HG03039 (cell line): ENCODE measurements at regions not wholly inside any gene's neighbourhood (a gene's known extent, or its start where the extent isn't known, plus 50 kb on each side); places are given as distances from the start of the nearest gene placed in this dataset.
"Not testable (repeated sequence)": the region's sequence is repeated elsewhere in the genome, so short reads cannot be mapped to it uniquely, and the experiment has no call there.

ENCODE experiments used
- ATAC-seq: cut with Tn5 transposase; IDR thresholded peaks from one replicate; pipeline ENCODE4 v1.9.1; 2021; ENCODE audit warnings: mild to moderate bottlenecking, moderate library complexity; ENCODE audit not compliant: unreplicated experiment

- no peak for ATAC-seq
Observed at GRCh38 chr6:44733868-44734267, 346.4 kb downstream of the CDC5L start.

DNA sequence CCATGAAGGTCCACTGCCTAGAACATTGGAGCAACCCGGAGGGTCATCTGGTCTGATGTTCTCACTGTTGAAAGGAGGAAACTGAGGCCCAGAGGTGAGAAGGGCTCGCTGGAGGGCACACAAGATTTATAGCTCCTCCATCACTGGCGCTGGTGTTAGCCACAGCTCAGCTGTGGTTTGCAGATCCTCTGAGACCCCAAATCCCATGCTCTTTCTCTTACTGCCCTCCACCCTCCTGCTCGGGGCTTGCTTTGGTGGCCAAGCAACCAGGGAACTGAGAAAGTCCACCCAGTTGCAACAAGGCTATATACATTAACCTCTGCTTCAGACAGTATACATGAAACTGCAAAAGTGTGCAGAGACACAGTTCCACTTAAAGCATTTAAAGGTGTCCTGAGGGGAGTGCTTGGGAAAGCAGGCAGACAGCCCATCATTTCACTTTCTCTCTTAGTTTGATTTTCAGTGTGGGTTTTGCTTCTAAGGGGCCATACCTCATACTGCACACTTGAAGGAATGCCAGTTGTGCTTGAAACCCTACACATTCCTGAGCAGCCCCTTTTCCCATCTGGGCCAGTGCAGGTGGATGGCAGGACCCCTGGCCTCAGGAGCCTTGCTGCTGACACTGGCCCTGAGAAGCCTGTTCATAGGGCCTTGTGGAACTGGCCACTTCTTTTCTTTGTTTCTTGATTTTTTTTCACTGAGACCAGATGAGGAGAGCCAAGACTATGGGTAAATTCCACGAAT is 347.6 kb downstream of the CDC5L start:
- ATAC-seq: peak; percentile 36

- ATAC-seq: peak; percentile 63
Observed at GRCh38 chr6:44735630-44735963, 348.1 kb downstream of the CDC5L start.

GRCh38 chr6:44737341-44737740 is 349.8 kb downstream of the CDC5L start:
- ATAC-seq: no peak

GRCh38 chr6:44737829-44738528 is 350.5 kb downstream of the CDC5L start:
- no peak for ATAC-seq

DNA sequence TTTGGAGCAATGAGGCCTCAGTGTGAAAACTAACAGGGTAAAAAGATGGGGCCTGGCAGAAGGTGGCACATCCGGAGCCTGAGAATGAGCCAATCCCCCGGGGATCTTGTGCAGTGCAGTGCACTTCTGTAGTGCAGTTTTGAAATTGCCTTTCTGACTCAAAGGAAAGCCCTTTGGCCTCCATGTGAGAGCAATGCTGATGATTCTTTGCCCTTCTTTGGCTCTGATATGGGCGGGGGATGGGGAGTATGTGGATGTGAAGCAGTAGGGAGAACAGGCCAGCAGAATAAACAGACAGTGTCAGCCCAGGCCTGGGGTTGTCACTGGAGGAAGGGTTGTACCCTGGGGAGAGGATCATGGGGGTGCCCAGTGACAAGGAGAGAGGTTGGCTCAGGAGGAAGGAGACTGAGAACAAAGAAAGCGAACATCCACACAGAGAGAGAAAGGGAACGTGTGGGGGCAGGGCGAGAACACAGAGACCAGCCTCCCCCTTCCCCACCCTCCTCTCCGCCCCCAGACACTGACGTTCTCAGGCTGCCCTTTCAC is 351.2 kb downstream of the CDC5L start:
- ATAC-seq: no peak

GRCh38 chr6:44739181-44739580 is 351.7 kb downstream of the CDC5L start:
- ATAC-seq: no peak

DNA sequence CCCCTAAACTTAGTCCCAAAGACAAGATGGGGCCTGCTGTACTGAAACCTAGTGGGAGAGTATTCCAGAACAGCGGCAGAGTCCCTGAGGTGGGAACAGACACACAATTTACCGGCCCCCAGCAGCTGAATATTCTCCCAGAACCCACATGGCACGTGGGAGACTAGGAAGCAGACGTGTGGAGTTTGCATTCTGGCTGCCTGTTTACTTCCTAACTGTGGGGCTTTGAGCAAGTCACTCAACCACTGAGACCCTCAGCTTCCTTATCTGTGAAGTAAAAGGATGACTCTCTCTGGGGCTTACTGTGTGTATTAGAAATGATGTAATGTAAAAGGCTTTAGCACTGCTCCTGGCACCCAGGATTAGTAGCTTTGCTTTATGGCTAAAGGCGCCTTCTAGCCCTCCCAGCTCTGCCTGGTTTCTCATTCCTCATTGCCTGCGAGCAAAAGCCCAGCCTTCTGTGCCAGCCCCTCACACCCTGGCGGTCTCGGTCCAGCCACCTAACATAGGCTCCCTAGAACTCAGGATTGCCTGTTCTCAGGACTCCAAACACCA is 353.1 kb downstream of the CDC5L start:
- no peak for ATAC-seq

DNA sequence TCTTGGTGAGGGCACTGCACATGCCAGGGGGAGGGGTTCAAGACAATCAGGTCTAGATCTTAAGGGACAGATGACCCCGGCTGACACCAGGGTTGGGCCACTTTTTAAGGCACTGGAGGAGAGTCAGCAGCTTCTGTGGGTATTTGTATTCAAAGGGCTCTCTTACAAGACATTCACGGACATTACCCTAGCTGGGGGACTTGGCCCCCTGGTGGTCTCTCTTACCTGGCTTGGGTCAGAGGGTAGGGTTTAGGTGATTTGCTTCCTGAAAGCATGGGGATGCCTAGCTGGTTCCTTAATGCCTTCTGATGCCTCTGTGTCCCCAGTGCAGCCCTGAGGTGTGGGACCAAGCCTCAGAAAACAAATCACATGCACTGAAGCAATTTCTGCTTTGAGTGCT is 354.7 kb downstream of the CDC5L start:
- no peak for ATAC-seq

DNA sequence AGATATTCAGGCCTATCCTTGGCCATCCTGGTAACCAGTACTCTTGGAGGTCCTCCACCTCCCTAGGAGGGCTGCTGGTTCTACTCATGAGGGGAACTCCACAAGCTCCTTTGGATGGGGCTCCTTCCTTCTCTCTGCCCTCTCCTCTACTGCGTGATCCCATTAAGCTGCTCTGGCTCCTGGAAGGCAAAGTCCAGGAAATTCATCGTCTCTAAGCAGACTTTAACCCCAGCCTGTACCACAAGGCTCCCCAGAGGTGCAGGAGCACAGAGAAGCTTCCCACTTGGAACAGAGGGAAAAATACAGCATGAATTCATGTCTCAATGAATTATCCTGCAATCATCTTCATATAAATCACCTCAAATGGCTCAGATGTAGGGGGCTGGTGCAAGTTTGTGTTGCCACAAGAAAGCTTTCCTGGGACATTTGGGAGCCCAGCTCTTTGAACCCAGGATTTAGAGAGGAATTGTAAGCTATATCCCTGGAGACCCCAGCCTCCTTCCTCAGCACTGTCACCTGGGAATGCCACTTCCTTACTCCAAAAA is 355.4 kb downstream of the CDC5L start:
- ATAC-seq: no peak

GRCh38 chr6:44760116-44760515 is 372.6 kb downstream of the CDC5L start:
- ATAC-seq: not testable (repeated sequence)

DNA sequence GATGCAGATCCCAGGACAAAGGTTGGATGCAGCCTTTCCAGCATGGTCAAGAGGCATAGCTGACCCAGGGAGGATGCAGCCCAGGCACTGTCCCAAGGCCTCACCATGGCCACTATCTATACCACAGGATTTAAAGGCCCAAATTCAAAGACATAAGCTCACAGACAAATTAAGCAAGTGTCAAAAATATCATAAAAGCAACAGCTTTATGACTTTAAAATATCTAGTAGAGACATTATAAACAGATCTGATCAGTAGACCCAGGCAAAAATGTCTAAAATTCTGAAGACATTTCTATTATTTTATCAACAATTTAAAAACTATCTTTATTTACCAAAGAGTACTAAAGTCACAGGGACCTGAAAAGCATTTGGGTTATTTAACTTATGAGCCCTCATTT is 373.5 kb downstream of the CDC5L start:
- no peak for ATAC-seq

DNA sequence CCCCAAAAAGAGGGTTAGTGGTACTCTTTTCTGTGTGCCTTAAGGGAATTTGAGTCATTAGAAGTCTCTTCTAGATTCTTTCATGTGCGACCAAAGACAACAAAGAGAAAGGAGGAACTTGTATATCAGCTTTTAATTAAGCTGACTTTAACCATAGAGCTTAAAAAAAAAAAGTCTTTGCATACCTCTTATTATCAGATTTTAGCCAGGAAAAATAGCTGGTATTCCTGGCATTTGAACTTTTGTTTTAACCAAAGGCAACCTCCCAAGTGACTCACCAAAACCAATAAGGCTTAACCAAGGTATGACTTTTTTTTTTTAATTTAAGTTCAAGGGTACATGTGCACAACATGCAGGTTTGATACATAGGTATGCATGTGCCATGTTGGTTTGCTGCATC is 375.0 kb downstream of the CDC5L start:
- ATAC-seq: no peak

- ATAC-seq: no peak
Observed at GRCh38 chr6:44771647-44772415, 384.3 kb downstream of the CDC5L start.

DNA sequence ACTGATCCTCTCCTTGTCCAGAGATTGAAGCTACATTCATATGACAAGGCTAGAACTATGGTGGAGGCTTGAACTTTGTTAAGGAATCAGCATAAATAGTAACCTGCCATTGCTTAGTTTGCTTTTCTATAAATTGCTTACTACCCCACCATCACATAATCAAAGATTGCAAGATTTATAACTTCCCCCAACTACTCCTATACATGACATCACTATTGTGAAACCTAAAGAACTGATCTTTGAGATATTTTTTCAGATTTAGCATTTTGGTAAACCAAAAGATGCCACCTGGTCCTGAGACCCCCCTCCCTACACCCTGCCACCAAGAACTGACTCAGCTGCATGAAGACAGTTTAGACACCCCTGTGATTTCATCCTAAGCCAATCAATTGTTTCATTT is 385.3 kb downstream of the CDC5L start:
- no peak for ATAC-seq

DNA sequence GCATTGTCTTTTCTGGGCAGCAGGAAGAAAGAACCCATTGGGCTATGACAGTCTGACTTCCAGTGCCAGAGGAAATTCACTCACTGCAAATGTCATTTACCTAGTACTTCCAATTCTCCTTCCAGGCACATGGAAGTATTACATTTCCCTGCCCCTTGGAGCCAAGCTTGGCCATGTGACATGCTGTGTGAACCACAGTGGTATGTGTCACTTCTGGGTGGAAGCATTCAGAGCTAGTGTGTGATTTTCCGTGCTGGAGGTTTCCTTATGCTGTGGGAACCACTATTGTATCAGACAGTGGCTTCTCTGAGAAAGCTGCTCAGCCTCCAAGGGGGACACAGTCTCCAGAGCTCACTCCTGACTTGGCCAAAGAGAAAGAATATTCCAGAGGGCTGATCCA is 387.6 kb downstream of the CDC5L start:
- ATAC-seq: no peak

GRCh38 chr6:44776344-44776743 is 388.8 kb downstream of the CDC5L start:
- no peak for ATAC-seq

DNA sequence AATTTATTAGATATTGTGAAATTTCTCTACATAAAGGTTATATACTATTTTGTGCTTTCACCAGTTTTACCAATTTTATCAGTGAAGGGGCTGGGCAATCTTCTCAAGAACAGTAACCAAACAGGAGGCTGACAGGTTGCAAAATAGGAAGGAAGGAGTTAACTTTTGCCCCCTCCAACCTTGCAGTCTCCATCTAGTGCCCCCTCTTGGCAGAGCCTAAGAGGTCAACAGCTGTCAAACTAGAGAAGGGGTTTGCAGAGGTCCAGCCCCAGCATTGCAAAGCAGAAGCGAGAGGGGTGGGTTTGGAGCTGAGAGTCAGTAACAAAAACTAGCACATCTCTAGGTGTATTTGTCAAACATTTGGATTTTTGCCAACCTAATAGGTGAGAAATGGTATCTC is 391.0 kb downstream of the CDC5L start:
- ATAC-seq: no peak
